ENCODE measurements at regions not wholly inside any gene's neighbourhood (a gene's known extent, or its start where the extent isn't known, plus 50 kb on each side); places are given as distances from the start of the nearest gene placed in this dataset.

DNA sequence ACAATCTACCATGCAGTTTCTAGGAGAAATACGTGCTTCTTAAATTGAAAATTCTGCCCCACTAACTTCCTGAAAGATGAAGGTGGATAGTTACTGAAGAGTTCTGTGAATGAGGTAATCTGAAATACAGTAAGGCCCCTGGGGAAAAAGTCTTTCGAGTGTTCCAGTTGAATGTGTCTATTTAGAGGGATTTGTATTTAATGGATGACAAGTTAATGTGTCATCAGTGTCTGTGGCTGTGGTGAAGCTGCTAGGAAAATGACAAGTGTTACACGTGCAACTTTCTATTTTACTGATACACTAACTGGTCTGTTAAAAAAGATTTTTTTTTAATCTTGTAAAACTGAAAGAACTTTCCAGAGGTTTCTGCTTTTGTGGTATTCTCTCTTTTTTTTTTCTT is 384.6 kb downstream of the STK39 start:
- no peak for TF ChIP-seq POLR2A (IDR thresholded peaks at IDR 0.05)
- TF ChIP-seq, protein P1, sequence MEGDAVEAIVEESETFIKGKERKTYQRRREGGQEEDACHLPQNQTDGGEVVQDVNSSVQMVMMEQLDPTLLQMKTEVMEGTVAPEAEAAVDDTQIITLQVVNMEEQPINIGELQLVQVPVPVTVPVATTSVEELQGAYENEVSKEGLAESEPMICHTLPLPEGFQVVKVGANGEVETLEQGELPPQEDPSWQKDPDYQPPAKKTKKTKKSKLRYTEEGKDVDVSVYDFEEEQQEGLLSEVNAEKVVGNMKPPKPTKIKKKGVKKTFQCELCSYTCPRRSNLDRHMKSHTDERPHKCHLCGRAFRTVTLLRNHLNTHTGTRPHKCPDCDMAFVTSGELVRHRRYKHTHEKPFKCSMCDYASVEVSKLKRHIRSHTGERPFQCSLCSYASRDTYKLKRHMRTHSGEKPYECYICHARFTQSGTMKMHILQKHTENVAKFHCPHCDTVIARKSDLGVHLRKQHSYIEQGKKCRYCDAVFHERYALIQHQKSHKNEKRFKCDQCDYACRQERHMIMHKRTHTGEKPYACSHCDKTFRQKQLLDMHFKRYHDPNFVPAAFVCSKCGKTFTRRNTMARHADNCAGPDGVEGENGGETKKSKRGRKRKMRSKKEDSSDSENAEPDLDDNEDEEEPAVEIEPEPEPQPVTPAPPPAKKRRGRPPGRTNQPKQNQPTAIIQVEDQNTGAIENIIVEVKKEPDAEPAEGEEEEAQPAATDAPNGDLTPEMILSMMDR (IDR thresholded peaks at IDR 0.05), result no peak
